ENCODE measurements at regions not wholly inside any gene's neighbourhood (a gene's known extent, or its start where the extent isn't known, plus 50 kb on each side); places are given as distances from the start of the nearest gene placed in this dataset.

DNA sequence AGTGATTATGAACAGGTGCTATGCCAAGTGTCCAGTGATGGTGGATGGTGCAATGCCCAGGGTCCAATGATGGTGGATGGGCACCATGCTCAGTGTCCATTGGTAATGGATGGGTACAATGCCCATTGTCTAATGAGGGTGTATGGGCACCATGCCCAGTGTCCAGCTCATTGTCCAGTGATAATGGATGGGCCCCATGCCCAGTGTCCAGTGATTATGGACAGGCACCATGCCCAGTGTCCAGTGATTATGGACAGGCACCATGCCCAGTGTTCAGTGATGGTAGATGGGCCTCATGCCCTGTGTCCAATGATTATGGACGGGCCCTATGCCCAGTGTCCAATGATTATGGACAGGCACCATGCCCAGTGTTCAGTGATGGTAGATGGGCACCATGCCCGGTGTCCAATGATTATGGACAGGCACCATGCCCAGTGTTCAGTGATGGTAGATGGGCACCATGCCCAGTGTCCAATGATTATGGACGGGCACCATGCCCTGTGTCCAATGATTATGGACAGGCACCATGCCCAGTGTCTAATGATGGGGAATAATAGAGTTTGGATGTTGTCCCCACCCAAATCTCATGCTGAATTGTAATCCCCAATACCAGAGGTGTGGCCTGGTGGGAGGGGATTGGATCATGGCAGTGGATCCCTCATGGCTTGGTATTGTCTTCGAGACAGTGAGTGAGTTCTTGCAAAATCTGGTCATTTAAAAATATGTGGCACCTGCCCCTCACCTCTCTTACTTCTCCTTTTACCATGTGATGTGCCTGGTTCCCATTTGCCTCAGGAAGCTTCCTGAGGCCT, 87.8 kb downstream of the ANKRD10 start:
- DNase-seq (ENCODE audit: extremely low read depth, low read depth, low spot score) = no peak

All from glomerular endothelial cell (primary cell).